ENCODE measurements at regions not wholly inside any gene's neighbourhood (a gene's known extent, or its start where the extent isn't known, plus 50 kb on each side); places are given as distances from the start of the nearest gene placed in this dataset.

DNA sequence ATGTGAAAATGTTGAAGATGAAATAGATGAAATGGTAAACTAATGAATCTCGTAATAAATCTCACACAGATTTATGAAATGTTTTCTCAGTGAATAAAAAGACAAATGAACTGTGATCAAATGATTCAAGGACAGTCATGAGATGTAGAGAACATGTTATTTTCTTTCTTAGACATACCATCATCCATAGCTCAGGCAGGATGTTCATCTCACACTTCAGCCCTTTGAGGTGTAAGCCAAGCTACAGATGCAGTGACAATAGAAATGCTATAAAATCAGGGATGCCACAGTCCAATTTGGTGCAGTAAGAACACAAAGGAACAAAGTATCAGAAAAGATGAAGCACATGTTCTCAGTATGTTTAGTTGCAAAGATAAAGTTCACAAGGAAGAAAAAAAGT lies 242.7 kb upstream of the KRR1 start:
- TF ChIP-seq CEBPB (IDR thresholded peaks at IDR 0.05) = no peak
- no peak for TF ChIP-seq NPAS2 (CRISPR knock-in tag; IDR thresholded peaks at IDR 0.05; ENCODE audit: borderline replicate concordance)
- no peak for TF ChIP-seq NR3C1 (IDR thresholded peaks at IDR 0.05)
- TF ChIP-seq, protein P1, sequence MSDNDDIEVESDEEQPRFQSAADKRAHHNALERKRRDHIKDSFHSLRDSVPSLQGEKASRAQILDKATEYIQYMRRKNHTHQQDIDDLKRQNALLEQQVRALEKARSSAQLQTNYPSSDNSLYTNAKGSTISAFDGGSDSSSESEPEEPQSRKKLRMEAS (IDR thresholded peaks at IDR 0.05) = no peak
- TF ChIP-seq, protein P2, sequence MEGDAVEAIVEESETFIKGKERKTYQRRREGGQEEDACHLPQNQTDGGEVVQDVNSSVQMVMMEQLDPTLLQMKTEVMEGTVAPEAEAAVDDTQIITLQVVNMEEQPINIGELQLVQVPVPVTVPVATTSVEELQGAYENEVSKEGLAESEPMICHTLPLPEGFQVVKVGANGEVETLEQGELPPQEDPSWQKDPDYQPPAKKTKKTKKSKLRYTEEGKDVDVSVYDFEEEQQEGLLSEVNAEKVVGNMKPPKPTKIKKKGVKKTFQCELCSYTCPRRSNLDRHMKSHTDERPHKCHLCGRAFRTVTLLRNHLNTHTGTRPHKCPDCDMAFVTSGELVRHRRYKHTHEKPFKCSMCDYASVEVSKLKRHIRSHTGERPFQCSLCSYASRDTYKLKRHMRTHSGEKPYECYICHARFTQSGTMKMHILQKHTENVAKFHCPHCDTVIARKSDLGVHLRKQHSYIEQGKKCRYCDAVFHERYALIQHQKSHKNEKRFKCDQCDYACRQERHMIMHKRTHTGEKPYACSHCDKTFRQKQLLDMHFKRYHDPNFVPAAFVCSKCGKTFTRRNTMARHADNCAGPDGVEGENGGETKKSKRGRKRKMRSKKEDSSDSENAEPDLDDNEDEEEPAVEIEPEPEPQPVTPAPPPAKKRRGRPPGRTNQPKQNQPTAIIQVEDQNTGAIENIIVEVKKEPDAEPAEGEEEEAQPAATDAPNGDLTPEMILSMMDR (IDR thresholded peaks at IDR 0.05) = no peak
- TF ChIP-seq POLR2A (IDR thresholded peaks at IDR 0.05; ENCODE audit: low read length) = no peak
- TF ChIP-seq CHD2 (IDR thresholded peaks at IDR 0.05; ENCODE audit: low read length, partially characterized antibody) = no peak
- TF ChIP-seq, protein P3, sequence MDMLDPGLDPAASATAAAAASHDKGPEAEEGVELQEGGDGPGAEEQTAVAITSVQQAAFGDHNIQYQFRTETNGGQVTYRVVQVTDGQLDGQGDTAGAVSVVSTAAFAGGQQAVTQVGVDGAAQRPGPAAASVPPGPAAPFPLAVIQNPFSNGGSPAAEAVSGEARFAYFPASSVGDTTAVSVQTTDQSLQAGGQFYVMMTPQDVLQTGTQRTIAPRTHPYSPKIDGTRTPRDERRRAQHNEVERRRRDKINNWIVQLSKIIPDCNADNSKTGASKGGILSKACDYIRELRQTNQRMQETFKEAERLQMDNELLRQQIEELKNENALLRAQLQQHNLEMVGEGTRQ (IDR thresholded peaks at IDR 0.05) = no peak
- TF ChIP-seq, protein P4, sequence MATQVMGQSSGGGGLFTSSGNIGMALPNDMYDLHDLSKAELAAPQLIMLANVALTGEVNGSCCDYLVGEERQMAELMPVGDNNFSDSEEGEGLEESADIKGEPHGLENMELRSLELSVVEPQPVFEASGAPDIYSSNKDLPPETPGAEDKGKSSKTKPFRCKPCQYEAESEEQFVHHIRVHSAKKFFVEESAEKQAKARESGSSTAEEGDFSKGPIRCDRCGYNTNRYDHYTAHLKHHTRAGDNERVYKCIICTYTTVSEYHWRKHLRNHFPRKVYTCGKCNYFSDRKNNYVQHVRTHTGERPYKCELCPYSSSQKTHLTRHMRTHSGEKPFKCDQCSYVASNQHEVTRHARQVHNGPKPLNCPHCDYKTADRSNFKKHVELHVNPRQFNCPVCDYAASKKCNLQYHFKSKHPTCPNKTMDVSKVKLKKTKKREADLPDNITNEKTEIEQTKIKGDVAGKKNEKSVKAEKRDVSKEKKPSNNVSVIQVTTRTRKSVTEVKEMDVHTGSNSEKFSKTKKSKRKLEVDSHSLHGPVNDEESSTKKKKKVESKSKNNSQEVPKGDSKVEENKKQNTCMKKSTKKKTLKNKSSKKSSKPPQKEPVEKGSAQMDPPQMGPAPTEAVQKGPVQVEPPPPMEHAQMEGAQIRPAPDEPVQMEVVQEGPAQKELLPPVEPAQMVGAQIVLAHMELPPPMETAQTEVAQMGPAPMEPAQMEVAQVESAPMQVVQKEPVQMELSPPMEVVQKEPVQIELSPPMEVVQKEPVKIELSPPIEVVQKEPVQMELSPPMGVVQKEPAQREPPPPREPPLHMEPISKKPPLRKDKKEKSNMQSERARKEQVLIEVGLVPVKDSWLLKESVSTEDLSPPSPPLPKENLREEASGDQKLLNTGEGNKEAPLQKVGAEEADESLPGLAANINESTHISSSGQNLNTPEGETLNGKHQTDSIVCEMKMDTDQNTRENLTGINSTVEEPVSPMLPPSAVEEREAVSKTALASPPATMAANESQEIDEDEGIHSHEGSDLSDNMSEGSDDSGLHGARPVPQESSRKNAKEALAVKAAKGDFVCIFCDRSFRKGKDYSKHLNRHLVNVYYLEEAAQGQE (IDR thresholded peaks at IDR 0.05) = no peak
- TF ChIP-seq PHF8 (IDR thresholded peaks at IDR 0.05; ENCODE audit: borderline replicate concordance, low read depth) = no peak
- TF ChIP-seq POLR2AphosphoS2 (conservative IDR thresholded peaks at IDR 0.05; ENCODE audit: low read length) = no peak
- no peak for TF ChIP-seq SMC3 (IDR thresholded peaks at IDR 0.05)
- TF ChIP-seq, protein P5, sequence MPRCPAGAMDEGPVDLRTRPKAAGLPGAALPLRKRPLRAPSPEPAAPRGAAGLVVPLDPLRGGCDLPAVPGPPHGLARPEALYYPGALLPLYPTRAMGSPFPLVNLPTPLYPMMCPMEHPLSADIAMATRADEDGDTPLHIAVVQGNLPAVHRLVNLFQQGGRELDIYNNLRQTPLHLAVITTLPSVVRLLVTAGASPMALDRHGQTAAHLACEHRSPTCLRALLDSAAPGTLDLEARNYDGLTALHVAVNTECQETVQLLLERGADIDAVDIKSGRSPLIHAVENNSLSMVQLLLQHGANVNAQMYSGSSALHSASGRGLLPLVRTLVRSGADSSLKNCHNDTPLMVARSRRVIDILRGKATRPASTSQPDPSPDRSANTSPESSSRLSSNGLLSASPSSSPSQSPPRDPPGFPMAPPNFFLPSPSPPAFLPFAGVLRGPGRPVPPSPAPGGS (IDR thresholded peaks at IDR 0.05) = no peak
- no peak for TF ChIP-seq KDM1A (IDR thresholded peaks at IDR 0.05; ENCODE audit: low read depth)
